ENCODE measurements at regions not wholly inside any gene's neighbourhood (a gene's known extent, or its start where the extent isn't known, plus 50 kb on each side); places are given as distances from the start of the nearest gene placed in this dataset.

DNA sequence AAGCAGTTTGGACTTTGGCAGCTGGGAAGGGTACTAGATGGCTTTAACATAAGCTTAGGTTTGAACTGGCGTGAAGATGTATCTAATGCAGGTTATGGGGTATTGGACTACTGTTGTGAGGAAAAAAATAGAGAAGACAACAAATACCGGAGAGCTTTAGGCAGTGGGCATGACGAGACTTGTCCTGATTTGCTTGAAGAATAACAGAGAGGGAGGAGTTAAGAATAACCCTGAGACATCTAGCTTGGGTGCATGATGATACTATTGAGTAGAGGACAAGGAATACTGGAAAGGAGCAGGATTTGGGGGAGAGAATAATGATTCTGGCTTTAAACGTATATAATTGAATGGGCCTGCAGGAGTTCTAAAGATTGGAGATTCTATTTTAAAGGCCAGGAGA, 249.5 kb upstream of the AZI2 start:
- Histone ChIP-seq H2AFZ (ENCODE audit: low read length) (no peak overlapping the region), H3K14ac (ENCODE audit: insufficient read length) (no peak overlapping the region), H2BK15ac (ENCODE audit: low read length) (no peak overlapping the region), H3K23me2 (ENCODE audit: low read depth, low read length) (no peaks in the 10 kb centered on the region; the same call in 1 of the 2 replicates), H2BK12ac (ENCODE audit: low read depth, low read length) (no peak overlapping the region), H2AK5ac (ENCODE audit: low read depth, low read length) (no peak overlapping the region), H2BK20ac (ENCODE audit: low read length) (no peak overlapping the region), H4K5ac (ENCODE audit: insufficient read length, low read depth, low read length) (no peak overlapping the region), H3K9me3 (ENCODE audit: insufficient read depth in 2 of 2, low read depth in 1 of 2, low read length in 1 of 2) (no peaks in the 10 kb centered on the region), H4K8ac (ENCODE audit: extremely low read depth, insufficient read depth, low read length) (no peak overlapping the region), H3K79me1 (ENCODE audit: low read depth, low read length) (no peaks in the 10 kb centered on the region), H2BK120ac (replicated peaks; ENCODE audit: low read depth, low read length) (no peak overlapping the region), H2BK5ac (ENCODE audit: low read depth, low read length) (no peak overlapping the region), H3K4me3 (ENCODE audit: extremely low read depth in 1 of 4, insufficient read depth in 2 of 4, low read depth in 3 of 4, low read length in 4 of 4) (no peak overlapping the region), H3K36me3 (ENCODE audit: control insufficient read depth in 2 of 4, insufficient read depth in 4 of 4, low read length in 3 of 4) (no peaks in the 10 kb centered on the region), H3K27ac (ENCODE audit: low read depth, low read length) (no peak overlapping the region), H3K9ac (replicated peaks in 1 of 4; ENCODE audit: extremely low read depth in 1 of 4, low read depth in 3 of 4, low read length in 3 of 4) (no peak overlapping the region), H4K20me1 (replicated peaks in 1 of 2; ENCODE audit: control insufficient read depth in 1 of 2, insufficient read depth in 2 of 2, low read length in 2 of 2) (no peaks in the 10 kb centered on the region), H3K23ac (ENCODE audit: insufficient read length) (no peak overlapping the region), H3K4me2 (ENCODE audit: insufficient read depth in 1 of 2, low read depth in 2 of 2, low read length in 2 of 2) (no peak overlapping the region), H3K56ac (replicated peaks; ENCODE audit: insufficient read length, low read depth, low read length) (no peak overlapping the region), H4K91ac (replicated peaks; ENCODE audit: insufficient read length, low read length) (no peak overlapping the region), H3K79me2 (ENCODE audit: control insufficient read depth in 1 of 2, insufficient read depth in 2 of 2, low read length in 2 of 2) (no peaks in the 10 kb centered on the region), H3K27me3 (replicated peaks in 1 of 4; ENCODE audit: control insufficient read depth in 3 of 4, extremely low read depth in 1 of 4, insufficient read depth in 3 of 4, low read length in 3 of 4) (no peaks in the 10 kb centered on the region), H3K4me1 (replicated peaks in 1 of 4; ENCODE audit: control insufficient read depth in 3 of 4, insufficient read depth in 4 of 4, low read length in 3 of 4) (peaks cover 0 to 2% (median 0%) of the 10 kb centered on the region in 4 experiments; a peak in 1 of 7 replicates), H3K4ac (replicated peaks; ENCODE audit: insufficient read length, low read depth, low read length) (no peak overlapping the region), H3K18ac (ENCODE audit: extremely low read depth, low read length) (no peak overlapping the region)
- CTCF ChIA-PET (ENCODE audit: partially characterized antibody), result no interaction called here
- FAIRE-seq (no peak), DNase-seq (ENCODE audit: low read depth in 1 of 2, low spot score in 2 of 2) (no peak)
- POLR2A ChIA-PET (ENCODE audit: partially characterized antibody), result no interaction called here
- 93% methylated on average over 4 of the region's 4 CpGs; no CpG with 5 or more reads in 1 of the 2 experiments for WGBS, 2 experiments (ENCODE audit: extremely low coverage in 1 of 2, insufficient coverage in 1 of 2, insufficient read length in 1 of 2, insufficient replicate concordance in 2 of 2, low coverage in 1 of 2, low lambda C conversion rate in 2 of 2, missing lambda C conversion rate in 1 of 2)
- TF ChIP-seq HDAC2 (IDR thresholded peaks at IDR 0.05; ENCODE audit: borderline replicate concordance in 1 of 2, low read depth in 2 of 2, low read length in 2 of 2), result no peak
- TF ChIP-seq, protein P1, sequence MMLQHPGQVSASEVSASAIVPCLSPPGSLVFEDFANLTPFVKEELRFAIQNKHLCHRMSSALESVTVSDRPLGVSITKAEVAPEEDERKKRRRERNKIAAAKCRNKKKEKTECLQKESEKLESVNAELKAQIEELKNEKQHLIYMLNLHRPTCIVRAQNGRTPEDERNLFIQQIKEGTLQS (IDR thresholded peaks at IDR 0.05; ENCODE audit: insufficient read depth, low read depth, low read length), result no peak
- no peak for TF ChIP-seq PHF8 (conservative IDR thresholded peaks at IDR 0.05; ENCODE audit: low read depth, low read length)
- no peak for TF ChIP-seq KDM1A (IDR thresholded peaks at IDR 0.05; ENCODE audit: borderline replicate concordance, low read length)
- TF ChIP-seq EZH2 (IDR thresholded peaks at IDR 0.05; ENCODE audit: low read depth, low read length, severe bottlenecking), result no peak
- TF ChIP-seq HDAC6 (IDR thresholded peaks at IDR 0.05; ENCODE audit: low read depth, low read length), result no peak
- no peak for TF ChIP-seq SAP30 (IDR thresholded peaks at IDR 0.05; ENCODE audit: insufficient read depth, insufficient replicate concordance, low read length)
- TF ChIP-seq RBBP5 (IDR thresholded peaks at IDR 0.05; ENCODE audit: borderline replicate concordance, low read depth, low read length), result no peak

Data from H1 (cell line).